PFSK-1 (cell line): ENCODE measurements at regions not wholly inside any gene's neighbourhood (a gene's known extent, or its start where the extent isn't known, plus 50 kb on each side); places are given as distances from the start of the nearest gene placed in this dataset.

Experiments
- FOXP2 ChIP-seq: optimal IDR thresholded peaks from 2 replicates; pipeline ENCODE3; 2011; ENCODE audit warnings: borderline replicate concordance, control low read depth, inconsistent platforms; ENCODE audit not compliant: insufficient read depth; ENCODE audit errors: extremely low read length, extremely low read depth
- POLR2AphosphoS5 ChIP-seq: IDR thresholded peaks from 2 replicates; pipeline ENCODE4 v1.6.1; 2012; ENCODE audit warnings: low read depth, mild to moderate bottlenecking, control low read depth, low read length, moderate library complexity
- REST ChIP-seq, 2 experiments: IDR thresholded peaks; 2 replicates each; pipeline versions ENCODE4 v1.6.1 to v1.8.0; 2011 to 2012; ENCODE audit warnings: low read depth in 2 of 2, low read length in 2 of 2, control low read depth in 1 of 2, inconsistent platforms in 1 of 2, mild to moderate bottlenecking in 1 of 2, moderate library complexity in 1 of 2; ENCODE audit not compliant: insufficient read depth in 1 of 2
- SIN3A ChIP-seq: IDR thresholded peaks from 2 replicates; pipeline ENCODE4 v1.6.1; 2012; ENCODE audit warnings: mild to moderate bottlenecking, low read length, moderate library complexity, borderline replicate concordance; ENCODE audit not compliant: insufficient read depth
- TAF1 ChIP-seq: IDR thresholded peaks from 2 replicates; pipeline ENCODE4 v1.6.1; 2012; ENCODE audit warnings: low read length, control low read depth, borderline replicate concordance; ENCODE audit not compliant: insufficient read depth

GRCh38 chr12:105574056-105574715, 243.7 kb downstream of the C12orf75 start:
- TF ChIP-seq POLR2AphosphoS5 (no peak), TAF1 (no peak)

- no peak for TF ChIP-seq POLR2AphosphoS5
- no peak for TF ChIP-seq SIN3A
- TF ChIP-seq REST (IDR thresholded peaks at IDR 0.05; ENCODE audit: insufficient read depth in 1 of 2, low read depth in 2 of 2, low read length in 2 of 2), result no peak
- no peak for TF ChIP-seq TAF1
- TF ChIP-seq FOXP2, result no peak
Observed at GRCh38 chr12:105575235-105575634, 244.7 kb downstream of the C12orf75 start.

- no peak for TF ChIP-seq FOXP2
- no peak for TF ChIP-seq SIN3A
- no peak for TF ChIP-seq TAF1
- TF ChIP-seq POLR2AphosphoS5, result no peak
- no peak for TF ChIP-seq REST (IDR thresholded peaks at IDR 0.05; ENCODE audit: insufficient read depth in 1 of 2, low read depth in 2 of 2, low read length in 2 of 2)
Observed at GRCh38 chr12:105576261-105576660, 245.8 kb downstream of the C12orf75 start.

GRCh38 chr12:105580821-105581352, 250.4 kb downstream of the C12orf75 start:
- TF ChIP-seq POLR2AphosphoS5, result no peak

- TF ChIP-seq POLR2AphosphoS5 (no peak), REST (IDR thresholded peaks at IDR 0.05; ENCODE audit: insufficient read depth in 1 of 2, low read depth in 2 of 2, low read length in 2 of 2) (no peak), FOXP2 (no peak), TAF1 (no peak), SIN3A (no peak)
Observed at GRCh38 chr12:105581420-105581819, 250.9 kb downstream of the C12orf75 start.

- TF ChIP-seq FOXP2 (no peak), TAF1 (no peak), POLR2AphosphoS5 (no peak), SIN3A (no peak), REST (IDR thresholded peaks at IDR 0.05; ENCODE audit: insufficient read depth in 1 of 2, low read depth in 2 of 2, low read length in 2 of 2) (no peak)
Observed at GRCh38 chr12:105585107-105585506, 254.6 kb downstream of the C12orf75 start.
